ENCODE measurements at regions not wholly inside any gene's neighbourhood (a gene's known extent, or its start where the extent isn't known, plus 50 kb on each side); places are given as distances from the start of the nearest gene placed in this dataset.

DNA sequence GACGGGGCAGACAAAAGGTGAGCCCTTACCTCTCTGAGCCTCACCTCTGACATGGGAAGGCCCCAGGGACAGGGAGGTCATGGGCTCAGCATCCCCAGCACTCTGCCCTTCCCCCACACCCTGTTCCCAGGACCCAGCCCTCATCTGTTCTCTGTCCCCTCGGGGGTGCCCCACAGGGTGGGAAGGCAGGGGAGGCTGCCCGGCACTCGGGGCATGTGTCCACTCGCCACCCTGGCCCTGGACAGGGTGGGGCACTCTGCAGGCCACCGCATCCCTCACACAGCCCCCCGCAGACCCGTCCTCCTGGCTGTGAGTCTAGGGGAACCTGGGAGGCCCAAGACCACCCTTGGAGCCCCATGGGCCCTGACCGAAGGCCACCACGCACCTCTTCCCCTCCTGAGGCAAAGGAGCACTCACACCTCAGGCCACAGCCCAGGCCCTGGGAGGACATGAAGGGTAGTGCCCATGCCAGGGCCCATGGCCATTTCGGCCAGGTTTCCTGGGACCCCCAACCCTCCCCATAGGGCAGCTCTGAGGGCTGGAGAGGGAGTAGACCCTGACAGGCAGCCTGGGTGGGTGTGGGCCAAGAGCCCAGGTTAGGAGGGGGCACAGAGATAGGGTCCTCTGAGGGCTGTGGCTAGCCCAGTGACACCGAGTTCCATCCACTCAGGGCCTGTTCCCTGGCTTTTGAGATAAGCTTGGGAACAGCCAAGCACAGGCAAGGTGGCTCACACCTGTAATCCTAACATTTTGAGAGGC lies 193.1 kb downstream of the IGLL1 start:
- H3K36me3 ChIP-seq (ENCODE audit: insufficient read depth, low read length): no peaks in the 10 kb centered on the region
- no peak overlapping the region for H3K4me3 ChIP-seq (ENCODE audit: low read depth, low read length, poor library complexity, severe bottlenecking)
- no peak overlapping the region for H3K9ac ChIP-seq (ENCODE audit: low read length)
- H3K4me2 ChIP-seq (ENCODE audit: low read length): no peak overlapping the region
- H3K27me3 ChIP-seq (ENCODE audit: insufficient read depth, low read length): no peaks in the 10 kb centered on the region
- H2AFZ ChIP-seq (ENCODE audit: low read length): no peak overlapping the region
- H3K9me2 ChIP-seq (ENCODE audit: low read depth, low read length): no peaks in the 10 kb centered on the region
- H4K20me1 ChIP-seq (ENCODE audit: insufficient read depth, low read length): no peaks in the 10 kb centered on the region
- no peak overlapping the region for H3K27ac ChIP-seq (ENCODE audit: low read depth, low read length, poor library complexity, severe bottlenecking)
- no peaks in the 10 kb centered on the region for H3F3A ChIP-seq (ENCODE audit: insufficient read depth, low read length)
- H3K4me1 ChIP-seq (ENCODE audit: insufficient read depth, low read length, severe bottlenecking): no peaks in the 10 kb centered on the region
- TF ChIP-seq, protein P1, sequence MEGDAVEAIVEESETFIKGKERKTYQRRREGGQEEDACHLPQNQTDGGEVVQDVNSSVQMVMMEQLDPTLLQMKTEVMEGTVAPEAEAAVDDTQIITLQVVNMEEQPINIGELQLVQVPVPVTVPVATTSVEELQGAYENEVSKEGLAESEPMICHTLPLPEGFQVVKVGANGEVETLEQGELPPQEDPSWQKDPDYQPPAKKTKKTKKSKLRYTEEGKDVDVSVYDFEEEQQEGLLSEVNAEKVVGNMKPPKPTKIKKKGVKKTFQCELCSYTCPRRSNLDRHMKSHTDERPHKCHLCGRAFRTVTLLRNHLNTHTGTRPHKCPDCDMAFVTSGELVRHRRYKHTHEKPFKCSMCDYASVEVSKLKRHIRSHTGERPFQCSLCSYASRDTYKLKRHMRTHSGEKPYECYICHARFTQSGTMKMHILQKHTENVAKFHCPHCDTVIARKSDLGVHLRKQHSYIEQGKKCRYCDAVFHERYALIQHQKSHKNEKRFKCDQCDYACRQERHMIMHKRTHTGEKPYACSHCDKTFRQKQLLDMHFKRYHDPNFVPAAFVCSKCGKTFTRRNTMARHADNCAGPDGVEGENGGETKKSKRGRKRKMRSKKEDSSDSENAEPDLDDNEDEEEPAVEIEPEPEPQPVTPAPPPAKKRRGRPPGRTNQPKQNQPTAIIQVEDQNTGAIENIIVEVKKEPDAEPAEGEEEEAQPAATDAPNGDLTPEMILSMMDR (IDR thresholded peaks at IDR 0.05; ENCODE audit: low read length): no peak
- no peak for TF ChIP-seq EZH2 (IDR thresholded peaks at IDR 0.05; ENCODE audit: borderline replicate concordance, low read length)
- no peaks in the 10 kb centered on the region for H3K9me3 ChIP-seq (ENCODE audit: low read length)
- H3K79me2 ChIP-seq (ENCODE audit: insufficient read depth, low read length): no peaks in the 10 kb centered on the region

DNA sequence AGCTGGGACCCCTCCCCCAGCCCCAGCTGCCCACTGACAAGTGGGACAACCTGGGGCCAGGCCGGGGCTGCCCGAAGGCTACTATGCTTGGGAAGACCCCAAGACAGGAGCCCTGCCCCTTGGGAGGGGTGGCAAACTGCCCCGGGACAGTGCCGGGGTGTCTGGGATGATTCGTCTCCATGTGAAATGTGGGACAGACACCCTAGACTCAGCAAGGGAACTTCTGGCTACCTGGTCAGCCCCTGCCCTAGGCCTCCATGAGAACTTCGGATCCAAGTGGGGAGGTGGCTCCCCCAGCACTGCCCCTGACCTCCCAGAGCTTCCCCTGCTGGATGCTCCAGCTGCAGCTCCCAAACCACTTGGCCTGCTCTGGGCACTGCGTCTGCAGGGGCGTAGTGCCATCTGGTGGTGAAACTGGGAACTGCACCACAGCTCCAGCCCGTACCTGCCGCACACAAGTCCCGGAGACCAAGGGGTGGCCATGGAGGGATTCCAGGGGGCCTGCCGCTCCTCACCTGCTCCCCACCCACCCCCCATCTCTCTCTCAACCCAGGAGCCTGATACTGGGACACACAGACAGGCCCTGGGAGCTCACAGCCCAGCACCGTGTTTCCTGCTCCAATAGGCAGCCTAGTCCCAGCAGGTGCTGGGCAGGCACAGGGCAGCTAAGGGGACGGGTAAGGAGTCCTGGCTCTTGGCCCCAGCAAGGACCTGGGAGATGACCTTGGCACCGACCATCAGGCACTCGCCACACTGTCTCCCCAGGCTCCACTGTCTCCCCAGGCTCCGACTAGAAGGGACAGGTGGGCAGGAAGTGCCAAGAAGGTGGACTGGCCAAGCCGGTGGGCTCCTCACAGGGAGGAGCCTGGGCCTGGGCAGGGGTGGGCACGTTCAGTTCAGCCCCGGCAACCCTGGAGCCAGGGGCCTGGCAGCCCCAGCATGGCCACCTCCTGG lies 194.1 kb downstream of the IGLL1 start:
- Histone ChIP-seq H3K4me2 (ENCODE audit: low read length) (no peak overlapping the region), H3K36me3 (ENCODE audit: insufficient read depth, low read length) (no peaks in the 10 kb centered on the region), H3K9me2 (ENCODE audit: low read depth, low read length) (no peaks in the 10 kb centered on the region), H3F3A (ENCODE audit: insufficient read depth, low read length) (no peaks in the 10 kb centered on the region), H3K79me2 (ENCODE audit: insufficient read depth, low read length) (no peaks in the 10 kb centered on the region), H4K20me1 (ENCODE audit: insufficient read depth, low read length) (no peaks in the 10 kb centered on the region), H3K9me3 (ENCODE audit: low read length) (no peaks in the 10 kb centered on the region), H3K4me3 (ENCODE audit: low read depth, low read length, poor library complexity, severe bottlenecking) (no peak overlapping the region), H3K27me3 (ENCODE audit: insufficient read depth, low read length) (no peaks in the 10 kb centered on the region), H2AFZ (ENCODE audit: low read length) (no peak overlapping the region), H3K27ac (ENCODE audit: low read depth, low read length, poor library complexity, severe bottlenecking) (no peak overlapping the region), H3K9ac (ENCODE audit: low read length) (no peak overlapping the region), H3K4me1 (ENCODE audit: insufficient read depth, low read length, severe bottlenecking) (no peaks in the 10 kb centered on the region)
- no peak for TF ChIP-seq EZH2 (IDR thresholded peaks at IDR 0.05; ENCODE audit: borderline replicate concordance, low read length)
- TF ChIP-seq, protein P1 (IDR thresholded peaks at IDR 0.05; ENCODE audit: low read length): peak; percentile 90

DNA sequence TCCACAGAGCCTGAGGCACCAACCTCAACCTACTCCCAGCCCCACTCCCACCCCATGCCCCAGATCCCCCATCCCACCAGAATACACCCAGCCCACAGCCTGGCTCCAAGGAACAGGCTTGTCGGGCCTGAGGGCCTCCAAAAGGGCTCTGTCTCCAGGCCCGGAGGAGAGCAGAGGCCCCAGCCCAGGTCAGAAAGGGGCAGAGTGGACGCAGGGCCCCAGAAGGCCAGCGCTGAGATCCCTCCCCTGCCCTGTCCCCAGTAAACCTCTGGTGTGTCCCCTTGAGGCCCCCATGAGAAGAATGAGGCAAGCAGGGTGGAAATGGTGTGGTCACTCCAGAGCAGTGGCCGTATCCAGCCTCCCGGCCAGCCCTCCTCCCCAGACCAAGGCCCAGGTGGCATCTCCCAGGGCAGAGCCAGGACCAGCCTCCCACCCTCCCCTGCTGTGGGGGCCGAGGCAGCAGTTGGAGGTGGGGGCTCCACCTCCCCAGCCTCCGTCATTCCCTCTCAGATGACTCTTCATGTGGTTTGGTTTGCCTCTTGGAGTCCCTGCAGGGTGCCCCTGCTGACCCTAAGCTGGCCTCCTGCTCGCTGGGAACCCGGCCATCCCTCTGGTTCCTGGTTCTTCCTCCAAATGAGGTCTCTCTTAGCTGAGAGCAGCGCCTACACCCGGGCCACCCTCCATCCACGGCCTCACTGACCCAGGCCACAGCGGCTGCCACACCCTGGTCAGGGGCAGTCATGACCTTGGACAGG lies 195.0 kb downstream of the IGLL1 start:
- Histone ChIP-seq H3K9ac (ENCODE audit: low read length) (no peak overlapping the region), H3K9me2 (ENCODE audit: low read depth, low read length) (no peaks in the 10 kb centered on the region), H2AFZ (ENCODE audit: low read length) (no peak overlapping the region), H3K4me1 (ENCODE audit: insufficient read depth, low read length, severe bottlenecking) (no peaks in the 10 kb centered on the region), H3F3A (ENCODE audit: insufficient read depth, low read length) (no peaks in the 10 kb centered on the region), H4K20me1 (ENCODE audit: insufficient read depth, low read length) (no peaks in the 10 kb centered on the region), H3K79me2 (ENCODE audit: insufficient read depth, low read length) (no peaks in the 10 kb centered on the region), H3K36me3 (ENCODE audit: insufficient read depth, low read length) (no peaks in the 10 kb centered on the region), H3K4me3 (ENCODE audit: low read depth, low read length, poor library complexity, severe bottlenecking) (no peak overlapping the region), H3K27me3 (ENCODE audit: insufficient read depth, low read length) (no peaks in the 10 kb centered on the region), H3K9me3 (ENCODE audit: low read length) (no peaks in the 10 kb centered on the region), H3K27ac (ENCODE audit: low read depth, low read length, poor library complexity, severe bottlenecking) (no peak overlapping the region), H3K4me2 (ENCODE audit: low read length) (no peak overlapping the region)
- TF ChIP-seq, protein P1 (IDR thresholded peaks at IDR 0.05; ENCODE audit: low read length): no peak
- TF ChIP-seq EZH2 (IDR thresholded peaks at IDR 0.05; ENCODE audit: borderline replicate concordance, low read length): no peak

Measured in OCI-LY1 (cell line).